Mucosa of stomach (tissue), 1 donor: ENCODE measurements at regions not wholly inside any gene's neighbourhood (a gene's known extent, or its start where the extent isn't known, plus 50 kb on each side); places are given as distances from the start of the nearest gene placed in this dataset.

Experiments
- H3K27me3 ChIP-seq: one replicate; pipeline ENCODE4 v1.7.0; 2013; ENCODE audit warnings: mild to moderate bottlenecking, low read length; ENCODE audit not compliant: control insufficient read depth, insufficient read depth
- H3K36me3 ChIP-seq: one replicate; pipeline ENCODE4 v1.7.0; 2013; ENCODE audit warnings: low read length; ENCODE audit not compliant: control insufficient read depth, insufficient read depth
- H3K4me1 ChIP-seq: one replicate; pipeline ENCODE4 v1.7.0; 2013; ENCODE audit warnings: mild to moderate bottlenecking, low read length; ENCODE audit not compliant: control insufficient read depth, insufficient read depth
- H3K4me3 ChIP-seq: one replicate; pipeline ENCODE4 v1.7.0; 2013; ENCODE audit warnings: low read length
- H3K9ac ChIP-seq: one replicate; pipeline ENCODE4 v1.7.0; 2013; ENCODE audit warnings: mild to moderate bottlenecking, low read length, moderate library complexity
- H3K9me3 ChIP-seq: one replicate; pipeline ENCODE4 v1.7.0; 2013; ENCODE audit warnings: mild to moderate bottlenecking, low read length, moderate library complexity; ENCODE audit not compliant: control insufficient read depth
- donor health status: Pancreatic carcinoma.

DNA sequence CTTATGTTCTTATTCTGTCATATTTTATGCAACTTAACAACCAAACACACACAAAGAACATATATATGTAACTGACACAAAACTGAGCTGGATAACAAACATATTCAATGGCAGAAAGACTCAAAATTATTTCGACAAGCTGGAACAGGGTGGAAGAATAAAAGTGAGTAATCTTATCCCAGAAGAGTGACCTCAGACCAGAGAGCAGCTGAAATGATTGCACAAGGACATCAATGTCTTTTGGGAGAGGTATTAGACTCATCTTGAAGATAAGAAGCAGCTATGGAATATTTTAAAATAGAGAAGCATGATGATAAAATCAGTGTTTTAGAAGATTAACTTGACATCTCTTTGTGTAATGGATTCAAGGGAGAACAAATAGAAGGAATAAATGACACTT, 191.6 kb upstream of the PRDM1 start:
- H3K36me3 ChIP-seq: no peaks in the 10 kb centered on the region
- H3K9ac ChIP-seq: no peak overlapping the region
- H3K4me1 ChIP-seq: peaks cover 9% of the 10 kb centered on the region
- H3K4me3 ChIP-seq: no peak overlapping the region
- H3K27me3 ChIP-seq: no peaks in the 10 kb centered on the region
- no peaks in the 10 kb centered on the region for H3K9me3 ChIP-seq

- Histone ChIP-seq H3K9me3 (no peaks in the 10 kb centered on the region), H3K36me3 (no peaks in the 10 kb centered on the region), H3K27me3 (no peaks in the 10 kb centered on the region), H3K4me1 (peaks cover 9% of the 10 kb centered on the region), H3K9ac (no peak overlapping the region), H3K4me3 (no peak overlapping the region)
Observed at GRCh38 chr6:105893741-105894140, 192.4 kb upstream of the PRDM1 start.

DNA sequence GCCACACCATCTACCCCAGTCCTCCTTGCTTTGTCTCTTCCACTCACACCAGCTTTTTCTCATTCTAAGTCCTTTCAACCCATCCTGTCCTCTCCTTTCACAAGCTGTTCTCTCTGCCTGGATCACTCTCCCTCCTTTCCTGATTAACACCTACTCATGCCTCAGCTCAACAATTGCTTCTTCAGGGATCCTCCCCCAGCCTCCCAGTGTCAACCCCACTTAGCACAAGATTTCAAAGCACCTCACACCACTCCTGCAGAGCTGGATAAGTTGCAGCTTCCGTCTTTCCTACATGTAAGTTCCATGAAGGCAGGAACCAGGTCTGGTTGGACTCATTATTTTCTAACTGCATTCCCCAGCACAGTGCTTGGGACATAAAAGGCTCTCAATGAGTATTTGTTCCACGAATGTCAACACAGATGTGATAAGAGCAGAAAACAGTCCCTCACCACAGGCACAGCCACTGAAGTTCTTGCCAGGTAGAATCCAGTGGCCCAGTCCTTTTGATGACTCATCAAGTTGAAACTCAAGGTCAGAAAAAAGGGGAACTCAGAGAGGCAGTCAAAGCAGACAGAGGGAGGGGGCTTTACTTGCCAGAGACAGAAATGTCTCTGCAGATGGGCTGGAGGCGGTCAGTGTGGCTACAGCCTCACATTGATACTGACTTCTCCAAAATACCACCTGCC, 193.4 kb upstream of the PRDM1 start:
- peaks cover 9% of the 10 kb centered on the region for H3K4me1 ChIP-seq
- H3K27me3 ChIP-seq: no peaks in the 10 kb centered on the region
- no peaks in the 10 kb centered on the region for H3K36me3 ChIP-seq
- no peak overlapping the region for H3K9ac ChIP-seq
- no peak overlapping the region for H3K4me3 ChIP-seq
- H3K9me3 ChIP-seq: no peaks in the 10 kb centered on the region

- Histone ChIP-seq H3K9me3 (no peaks in the 10 kb centered on the region), H3K27me3 (no peaks in the 10 kb centered on the region), H3K4me3 (no peak overlapping the region), H3K4me1 (no peaks in the 10 kb centered on the region), H3K36me3 (no peaks in the 10 kb centered on the region), H3K9ac (no peak overlapping the region)
Observed at GRCh38 chr6:105890521-105891244, 195.5 kb upstream of the PRDM1 start.

DNA sequence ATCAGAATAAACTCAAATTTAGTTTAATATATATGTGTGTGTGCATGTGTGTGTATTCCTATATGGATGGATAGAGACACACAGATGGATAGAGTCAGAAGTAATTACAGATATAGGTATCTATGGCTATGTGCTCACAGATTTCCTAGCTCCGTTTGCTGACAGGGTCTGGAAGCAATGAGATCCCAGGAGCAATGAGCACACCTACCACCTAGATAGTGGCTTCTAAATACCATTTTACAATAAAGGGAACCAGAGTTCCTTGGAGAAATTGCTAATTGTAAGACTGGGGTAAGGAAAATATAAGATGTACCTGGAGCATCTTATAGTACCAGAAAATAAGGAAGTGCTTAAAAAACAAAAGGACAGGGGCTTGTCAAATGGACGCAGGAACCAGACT, 196.2 kb upstream of the PRDM1 start:
- H3K27me3 ChIP-seq: no peaks in the 10 kb centered on the region
- no peak overlapping the region for H3K4me3 ChIP-seq
- H3K9ac ChIP-seq: no peak overlapping the region
- H3K36me3 ChIP-seq: no peaks in the 10 kb centered on the region
- no peaks in the 10 kb centered on the region for H3K9me3 ChIP-seq
- H3K4me1 ChIP-seq: no peaks in the 10 kb centered on the region

DNA sequence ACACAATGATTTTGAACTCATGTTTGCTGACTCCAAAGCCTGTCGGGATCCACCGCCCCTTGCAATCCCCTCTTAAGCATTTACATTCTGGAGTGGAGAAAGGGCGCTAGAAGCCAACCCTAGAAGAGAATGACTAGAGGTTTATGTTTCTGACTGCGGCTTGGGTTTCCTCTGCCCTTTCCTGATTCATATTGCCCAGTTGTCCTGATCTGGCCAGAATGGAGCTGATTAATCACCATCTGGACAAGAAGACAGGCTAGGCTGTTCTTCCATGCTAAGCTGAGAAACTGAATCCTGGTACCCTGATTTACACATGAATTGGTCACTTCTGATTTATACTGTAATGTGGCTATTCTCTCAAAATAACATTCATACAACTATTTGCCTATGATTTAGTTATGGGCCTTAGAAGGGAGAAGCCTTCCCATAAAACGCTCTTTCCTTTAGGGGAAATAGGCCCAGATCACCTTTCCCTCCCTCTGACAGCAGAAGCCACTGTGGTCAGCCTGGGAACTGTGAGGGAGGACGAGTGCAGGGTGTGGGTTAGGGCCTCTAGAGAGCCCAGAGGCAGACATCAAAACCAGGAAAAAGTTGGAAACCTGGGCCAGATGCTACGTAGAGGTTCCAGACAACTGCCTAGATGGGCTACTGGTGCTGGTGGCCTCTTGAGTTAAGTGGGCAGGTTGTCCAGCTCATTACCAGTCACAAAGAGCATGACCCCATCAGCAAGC, 199.2 kb upstream of the PRDM1 start:
- no peaks in the 10 kb centered on the region for H3K36me3 ChIP-seq
- H3K27me3 ChIP-seq: no peaks in the 10 kb centered on the region

DNA sequence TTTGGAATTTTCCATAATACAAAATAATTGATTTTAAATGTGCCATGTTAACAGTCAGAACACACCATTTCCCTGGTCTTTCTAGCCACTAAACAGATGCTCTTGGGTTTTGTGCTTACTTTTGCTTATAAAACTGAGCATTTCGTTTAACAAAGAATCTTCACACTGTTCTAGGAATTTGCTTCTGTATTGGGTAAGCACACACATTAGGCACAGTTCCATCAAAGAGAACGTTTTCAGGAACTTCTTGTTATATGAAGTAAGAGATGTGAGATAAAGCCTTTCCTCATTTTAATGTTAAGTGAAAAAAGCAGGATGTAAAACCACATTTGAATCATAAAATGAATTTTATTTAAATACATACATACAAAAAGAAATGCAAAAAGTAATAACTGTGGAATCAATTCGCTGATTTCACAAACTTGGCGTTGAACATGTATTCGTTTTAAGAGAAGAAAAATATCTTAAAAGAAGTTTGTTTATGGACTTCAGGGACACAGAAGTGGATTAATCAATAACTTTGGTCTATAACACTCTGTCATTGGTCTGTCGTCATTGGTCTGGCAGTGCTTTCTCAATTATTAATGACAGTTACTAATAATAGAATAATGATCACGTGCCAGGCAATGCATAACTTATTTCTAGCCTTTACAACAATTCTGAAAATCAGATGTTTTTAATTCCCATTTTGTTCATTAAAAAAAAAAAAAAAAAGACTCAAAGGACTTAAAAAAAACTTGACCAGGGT, 199.9 kb upstream of the PRDM1 start:
- Histone ChIP-seq H3K9me3 (no peaks in the 10 kb centered on the region), H3K36me3 (no peaks in the 10 kb centered on the region), H3K4me3 (no peak overlapping the region), H3K27me3 (peaks cover under 1% of the 10 kb centered on the region), H3K9ac (no peak overlapping the region), H3K4me1 (no peaks in the 10 kb centered on the region)

More for the DNA sequence above, 199.2 kb upstream of the PRDM1 start:
- Histone ChIP-seq H3K9ac (no peak overlapping the region), H3K4me3 (no peak overlapping the region), H3K9me3 (no peaks in the 10 kb centered on the region), H3K4me1 (no peaks in the 10 kb centered on the region)

DNA sequence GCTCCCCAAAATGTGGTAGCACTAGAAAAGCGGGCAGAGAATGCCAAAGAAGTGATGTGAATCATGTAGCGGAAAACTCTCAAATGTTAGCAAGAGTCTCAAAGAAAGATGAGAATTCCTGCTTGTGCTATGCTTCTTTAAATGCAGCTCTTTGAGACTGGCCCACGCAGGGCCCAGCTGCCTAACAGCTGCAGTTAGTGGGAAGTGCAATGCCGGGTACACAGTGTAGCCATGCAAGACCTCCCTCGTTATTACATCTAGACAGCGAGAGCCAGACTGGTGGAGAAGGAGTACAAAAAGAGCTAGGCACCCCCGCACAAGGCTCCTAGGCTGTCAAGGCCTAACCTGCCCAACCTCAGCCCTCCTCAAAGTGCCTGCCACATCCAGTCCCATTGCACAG, 201.7 kb upstream of the PRDM1 start:
- H3K4me1 ChIP-seq: no peaks in the 10 kb centered on the region
- H3K9me3 ChIP-seq: no peaks in the 10 kb centered on the region
- peaks cover 7% of the 10 kb centered on the region for H3K27me3 ChIP-seq
- H3K9ac ChIP-seq: no peak overlapping the region
- no peak overlapping the region for H3K4me3 ChIP-seq
- H3K36me3 ChIP-seq: no peaks in the 10 kb centered on the region

- Histone ChIP-seq H3K4me3 (no peak overlapping the region), H3K9me3 (no peaks in the 10 kb centered on the region), H3K9ac (no peak overlapping the region), H3K4me1 (no peaks in the 10 kb centered on the region), H3K36me3 (no peaks in the 10 kb centered on the region), H3K27me3 (peaks cover 7% of the 10 kb centered on the region)
Observed at GRCh38 chr6:105884011-105884410, 202.1 kb upstream of the PRDM1 start.

GRCh38 chr6:105882828-105883227, 203.3 kb upstream of the PRDM1 start:
- Histone ChIP-seq H3K9me3 (no peaks in the 10 kb centered on the region), H3K4me3 (no peak overlapping the region), H3K9ac (no peak overlapping the region), H3K36me3 (no peaks in the 10 kb centered on the region), H3K27me3 (peaks cover 7% of the 10 kb centered on the region), H3K4me1 (no peaks in the 10 kb centered on the region)

DNA sequence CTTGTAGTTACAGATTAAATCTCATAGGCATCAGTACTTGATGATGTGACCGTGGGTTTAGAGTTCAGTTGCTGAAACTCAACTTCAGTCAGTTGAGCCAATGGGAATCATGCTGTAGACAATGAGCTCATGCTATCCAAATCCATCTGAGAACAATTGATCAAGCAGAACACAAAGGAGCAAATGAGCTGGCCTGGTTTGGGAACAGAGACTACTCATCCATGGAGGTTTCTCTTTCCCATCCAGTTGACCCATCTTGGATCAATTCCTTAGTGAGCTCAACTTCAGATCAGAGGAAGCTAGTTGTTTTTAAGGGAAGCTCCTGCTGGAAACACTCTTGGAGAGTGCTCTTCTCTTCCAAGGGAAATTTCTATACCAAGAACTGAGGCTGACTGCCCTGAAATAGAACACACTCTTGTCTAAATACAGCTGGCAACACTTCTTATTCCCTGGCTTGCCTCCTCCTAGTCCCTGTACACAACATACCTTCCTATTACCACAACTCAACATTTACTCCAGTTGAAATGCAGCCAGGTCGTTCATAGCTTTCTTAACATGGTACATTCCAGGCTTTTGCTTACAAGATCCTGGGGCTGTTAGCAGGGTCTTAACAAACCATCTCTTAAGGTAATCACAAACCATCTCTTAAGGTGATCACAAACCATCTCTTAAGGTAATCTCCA, 203.9 kb upstream of the PRDM1 start:
- H3K4me3 ChIP-seq: no peak overlapping the region
- H3K9me3 ChIP-seq: no peaks in the 10 kb centered on the region
- H3K9ac ChIP-seq: no peak overlapping the region
- H3K4me1 ChIP-seq: no peaks in the 10 kb centered on the region
- H3K36me3 ChIP-seq: no peaks in the 10 kb centered on the region
- peaks cover 7% of the 10 kb centered on the region for H3K27me3 ChIP-seq
